ENCODE measurements at regions not wholly inside any gene's neighbourhood (a gene's known extent, or its start where the extent isn't known, plus 50 kb on each side); places are given as distances from the start of the nearest gene placed in this dataset.

GRCh38 chr7:155953501-155953778 is 141.2 kb upstream of the SHH start:
- no peaks in the 10 kb centered on the region for H3K27me3 ChIP-seq (ENCODE audit: control insufficient read depth, insufficient read depth, low read length)
- no peak overlapping the region for H3K9ac ChIP-seq (ENCODE audit: low read depth, low read length)
- no peak overlapping the region for H2BK5ac ChIP-seq (ENCODE audit: low read depth, low read length, poor library complexity, severe bottlenecking)
- no peak overlapping the region for H2AFZ ChIP-seq (replicated peaks; ENCODE audit: low read length, poor library complexity)
- no peaks in the 10 kb centered on the region for H3K36me3 ChIP-seq (ENCODE audit: control insufficient read depth, insufficient read depth, low read length)
- in situ Hi-C loops (cut with MboI; ENCODE audit: low sequenced_read_pairs): no loop called here
- DNase-seq (no peak), ATAC-seq (ENCODE audit: low read depth) (no peak)
- H3K4me2 ChIP-seq (ENCODE audit: low read depth, low read length): no peak overlapping the region
- H4K8ac ChIP-seq (ENCODE audit: low read depth in 2 of 2, low read length in 2 of 2): no peak overlapping the region
- 43% methylated on average over 5 of the region's 5 CpGs; no CpG with 5 or more reads in 1 of the 2 experiments for WGBS, 2 experiments (ENCODE audit: extremely low coverage in 2 of 2, insufficient read length in 1 of 2)
- peaks cover 4% of the 10 kb centered on the region for H3K4me1 ChIP-seq (ENCODE audit: control insufficient read depth, insufficient read depth, low read length)
- no peak overlapping the region for H4K5ac ChIP-seq (ENCODE audit: low read depth, low read length)
- H3K56ac ChIP-seq (ENCODE audit: extremely low read depth, insufficient read depth, low read length): no peak overlapping the region
- CTCF ChIA-PET: no interaction called here
- no peak overlapping the region for H2AK9ac ChIP-seq (replicated peaks; ENCODE audit: low read depth, low read length, poor library complexity)
- intact Hi-C loops (cut with micrococcal nuclease): no loop called here
- no peak overlapping the region for H2BK20ac ChIP-seq (ENCODE audit: low read depth, low read length)
- no peak overlapping the region for H4K91ac ChIP-seq (ENCODE audit: insufficient read depth, low read depth, low read length)
- no peak for TF ChIP-seq NFE2L2 (IDR thresholded peaks at IDR 0.05; ENCODE audit: low read depth, low read length)
- no peak for TF ChIP-seq SMC3 (IDR thresholded peaks at IDR 0.05; ENCODE audit: low read depth, low read length)
- TF ChIP-seq CHD1 (IDR thresholded peaks at IDR 0.05; ENCODE audit: low read depth, low read length): no peak
- TF ChIP-seq MAZ (IDR thresholded peaks at IDR 0.05; ENCODE audit: borderline replicate concordance, low read depth, low read length): no peak
- TF ChIP-seq, protein P1, sequence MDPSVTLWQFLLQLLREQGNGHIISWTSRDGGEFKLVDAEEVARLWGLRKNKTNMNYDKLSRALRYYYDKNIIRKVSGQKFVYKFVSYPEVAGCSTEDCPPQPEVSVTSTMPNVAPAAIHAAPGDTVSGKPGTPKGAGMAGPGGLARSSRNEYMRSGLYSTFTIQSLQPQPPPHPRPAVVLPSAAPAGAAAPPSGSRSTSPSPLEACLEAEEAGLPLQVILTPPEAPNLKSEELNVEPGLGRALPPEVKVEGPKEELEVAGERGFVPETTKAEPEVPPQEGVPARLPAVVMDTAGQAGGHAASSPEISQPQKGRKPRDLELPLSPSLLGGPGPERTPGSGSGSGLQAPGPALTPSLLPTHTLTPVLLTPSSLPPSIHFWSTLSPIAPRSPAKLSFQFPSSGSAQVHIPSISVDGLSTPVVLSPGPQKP (IDR thresholded peaks at IDR 0.05; ENCODE audit: borderline replicate concordance, low read depth, low read length): no peak
- TF ChIP-seq FOS (IDR thresholded peaks at IDR 0.05; ENCODE audit: low read depth, low read length): no peak
- TF ChIP-seq POLR2A (IDR thresholded peaks at IDR 0.05; ENCODE audit: low read depth, low read length): no peak
- no peak for TF ChIP-seq MAFK (IDR thresholded peaks at IDR 0.05; ENCODE audit: low read depth, low read length)
- no peak overlapping the region for H3K14ac ChIP-seq (replicated peaks; ENCODE audit: low read depth, low read length)
- H3K23ac ChIP-seq (ENCODE audit: low read depth, low read length): no peak overlapping the region
- peaks cover 16% of the 10 kb centered on the region for H3K9me3 ChIP-seq (ENCODE audit: control insufficient read depth, insufficient read depth, low read length)
- dilution Hi-C loops (cut with HindIII; ENCODE audit: low sequenced_read_pairs, unreplicated experiment): no loop called here
- no peaks in the 10 kb centered on the region for H3K79me1 ChIP-seq (ENCODE audit: low read depth in 1 of 2, low read length in 2 of 2)
- H3K27ac ChIP-seq (ENCODE audit: insufficient read depth, low read length): no peak overlapping the region
- BruUV-seq (replicated peaks): no TSS peak
- no peaks in the 10 kb centered on the region for H4K20me1 ChIP-seq (ENCODE audit: insufficient read depth, low read length)
- POLR2A ChIA-PET (ENCODE audit: unreplicated experiment): no interaction called here
- H3K4me3 ChIP-seq (ENCODE audit: insufficient read depth, low read depth, low read length): no peak overlapping the region
- H3K9me1 ChIP-seq (ENCODE audit: insufficient read depth, low read length): no peaks in the 10 kb centered on the region
- no peak overlapping the region for H2BK120ac ChIP-seq (ENCODE audit: low read depth, low read length)
- no peak overlapping the region for H2BK15ac ChIP-seq (ENCODE audit: low read depth, low read length)
- no peak overlapping the region for H2AK5ac ChIP-seq (ENCODE audit: low read depth, low read length)
- no peak overlapping the region for H3K18ac ChIP-seq (ENCODE audit: low read depth, low read length)
- no peak overlapping the region for H3K4ac ChIP-seq (ENCODE audit: low read depth, low read length)
